B cell (primary cell): ENCODE measurements at regions not wholly inside any gene's neighbourhood (a gene's known extent, or its start where the extent isn't known, plus 50 kb on each side); places are given as distances from the start of the nearest gene placed in this dataset.

Source experiments
- EZH2 ChIP-seq: IDR thresholded peaks from 2 replicates; pipeline ENCODE4 v1.6.1; 2012; ENCODE audit warnings: borderline replicate concordance, low read depth, mild to moderate bottlenecking, moderate library complexity, low read length; ENCODE audit not compliant: insufficient read depth, poor library complexity, severe bottlenecking
- TF ChIP-seq, protein P1 (sequence below): fragments of 200-600 bp; IDR thresholded peaks from one replicate; pipeline ENCODE4 v1.8.0; 2022; ENCODE audit warnings: antibody characterized with exemption, mild to moderate bottlenecking

DNA sequence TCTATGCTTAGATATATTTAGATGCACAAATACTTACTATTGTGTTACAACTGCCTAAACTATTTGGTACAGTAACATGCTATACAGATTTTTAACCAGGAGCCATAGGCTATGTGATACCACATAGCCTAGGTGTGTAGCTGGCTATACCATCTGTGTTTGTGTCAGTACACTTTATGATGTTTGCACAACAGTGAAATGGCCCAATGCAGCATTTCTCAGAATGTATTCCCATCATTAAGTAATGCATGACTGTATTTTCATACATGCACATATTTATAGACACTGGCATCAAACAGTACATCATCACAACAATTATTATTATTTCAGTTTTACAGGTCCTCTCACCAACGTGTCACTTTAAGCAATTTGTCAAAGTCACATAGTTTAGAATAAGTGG, 979.5 kb upstream of the TENM4 start:
- TF ChIP-seq, protein P1, sequence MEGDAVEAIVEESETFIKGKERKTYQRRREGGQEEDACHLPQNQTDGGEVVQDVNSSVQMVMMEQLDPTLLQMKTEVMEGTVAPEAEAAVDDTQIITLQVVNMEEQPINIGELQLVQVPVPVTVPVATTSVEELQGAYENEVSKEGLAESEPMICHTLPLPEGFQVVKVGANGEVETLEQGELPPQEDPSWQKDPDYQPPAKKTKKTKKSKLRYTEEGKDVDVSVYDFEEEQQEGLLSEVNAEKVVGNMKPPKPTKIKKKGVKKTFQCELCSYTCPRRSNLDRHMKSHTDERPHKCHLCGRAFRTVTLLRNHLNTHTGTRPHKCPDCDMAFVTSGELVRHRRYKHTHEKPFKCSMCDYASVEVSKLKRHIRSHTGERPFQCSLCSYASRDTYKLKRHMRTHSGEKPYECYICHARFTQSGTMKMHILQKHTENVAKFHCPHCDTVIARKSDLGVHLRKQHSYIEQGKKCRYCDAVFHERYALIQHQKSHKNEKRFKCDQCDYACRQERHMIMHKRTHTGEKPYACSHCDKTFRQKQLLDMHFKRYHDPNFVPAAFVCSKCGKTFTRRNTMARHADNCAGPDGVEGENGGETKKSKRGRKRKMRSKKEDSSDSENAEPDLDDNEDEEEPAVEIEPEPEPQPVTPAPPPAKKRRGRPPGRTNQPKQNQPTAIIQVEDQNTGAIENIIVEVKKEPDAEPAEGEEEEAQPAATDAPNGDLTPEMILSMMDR: no peak
- no peak for TF ChIP-seq EZH2
